GM19463 (cell line): ENCODE measurements at regions not wholly inside any gene's neighbourhood (a gene's known extent, or its start where the extent isn't known, plus 50 kb on each side); places are given as distances from the start of the nearest gene placed in this dataset.

Experiments used
- ATAC-seq: cut with Tn5 transposase; IDR thresholded peaks from one replicate; pipeline ENCODE4 v1.9.1; 2021; ENCODE audit warnings: mild to moderate bottlenecking, moderate library complexity; ENCODE audit not compliant: unreplicated experiment

DNA sequence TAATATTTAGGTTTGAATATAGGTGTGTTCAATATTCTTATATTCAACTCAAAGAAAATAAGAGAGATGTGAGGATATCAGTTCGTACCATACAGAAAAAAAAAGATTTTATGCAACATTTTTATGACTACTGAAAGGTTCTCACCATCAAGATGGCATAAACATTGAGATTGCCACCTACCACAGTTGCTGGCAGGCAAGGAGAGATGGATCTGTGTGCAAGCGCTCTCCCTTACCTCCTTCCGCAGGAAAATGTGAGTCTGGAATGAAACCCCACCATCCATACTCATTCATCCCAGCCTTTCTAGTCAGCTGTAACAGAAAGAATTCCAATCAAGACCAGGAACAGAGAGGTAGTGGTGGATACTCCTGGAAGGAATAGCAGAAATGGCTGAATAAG, 376.9 kb downstream of the PPP3CA start:
- ATAC-seq, result no peak

DNA sequence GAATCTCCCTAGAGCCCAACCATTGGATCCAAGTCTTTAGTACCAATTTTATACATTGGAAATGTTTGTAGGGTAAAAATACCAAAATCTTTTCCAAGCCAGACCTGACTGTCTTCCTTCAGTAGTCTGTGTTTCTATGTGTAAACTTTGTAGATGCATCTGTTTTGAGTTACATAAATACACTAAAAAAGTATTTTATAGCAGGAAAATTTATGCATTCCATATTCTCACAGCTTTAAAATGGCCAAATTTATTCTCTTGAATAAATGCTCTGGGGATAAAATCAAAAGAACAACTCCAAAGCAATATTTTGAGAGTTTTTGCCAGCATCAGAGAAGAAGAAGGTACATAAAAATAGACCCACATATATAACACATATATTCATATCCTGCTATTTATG, 377.4 kb downstream of the PPP3CA start:
- ATAC-seq, result no peak

DNA sequence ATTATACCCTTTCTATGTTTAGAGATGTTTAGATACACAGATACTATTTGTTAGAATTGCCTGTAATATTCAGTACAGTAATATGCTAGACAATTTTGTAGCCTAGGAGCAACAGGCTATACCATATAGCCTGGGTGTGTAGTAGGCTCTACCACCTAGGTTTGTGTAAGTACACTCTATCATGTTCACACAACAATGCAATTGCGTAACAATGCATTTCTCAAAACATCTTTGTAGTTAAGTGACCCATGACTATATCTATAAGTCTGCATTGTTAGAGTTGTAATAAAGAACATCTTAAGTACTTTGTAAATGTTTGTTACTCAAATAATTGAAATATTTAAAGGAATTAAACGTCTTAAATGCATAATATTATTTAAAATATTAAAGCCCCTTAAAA, 379.3 kb downstream of the PPP3CA start:
- no peak for ATAC-seq

DNA sequence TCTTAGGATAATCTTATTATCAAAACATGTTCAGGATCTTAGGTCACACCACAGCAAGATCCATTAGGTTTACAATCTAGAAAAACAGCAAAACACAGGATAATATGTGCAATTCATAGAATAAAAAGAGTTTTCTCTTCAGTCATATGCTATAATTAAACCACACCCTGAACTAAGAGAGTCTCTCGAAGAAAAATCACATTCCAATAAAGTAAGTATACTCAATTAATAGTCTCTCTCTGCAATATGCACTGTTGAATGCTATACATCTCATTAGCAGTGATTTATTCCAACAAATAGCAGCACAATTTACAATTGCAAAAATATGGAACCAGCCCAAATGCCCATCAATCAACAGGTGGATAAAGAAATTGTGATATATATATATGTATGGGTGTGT, 383.7 kb downstream of the PPP3CA start:
- ATAC-seq, result no peak

DNA sequence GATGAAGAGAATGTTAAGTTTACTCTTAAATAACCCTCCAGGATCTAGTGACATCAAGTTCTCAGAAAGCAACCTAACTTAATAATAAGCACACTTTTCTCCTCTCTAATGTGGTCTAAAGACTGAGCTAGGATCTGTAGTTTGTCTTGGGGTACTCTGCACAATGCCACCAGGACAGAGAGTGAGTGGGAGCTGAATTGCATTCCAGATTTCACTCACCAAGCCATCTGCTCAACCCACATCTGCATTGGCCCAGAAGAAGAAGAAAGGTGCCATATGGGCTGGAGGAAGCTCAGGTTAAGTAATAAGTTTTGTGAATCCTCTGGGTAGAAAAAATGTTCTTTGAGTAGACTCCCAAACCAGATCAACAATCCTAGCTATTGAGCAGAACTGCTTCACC, 384.6 kb downstream of the PPP3CA start:
- peak; percentile 80 for ATAC-seq

DNA sequence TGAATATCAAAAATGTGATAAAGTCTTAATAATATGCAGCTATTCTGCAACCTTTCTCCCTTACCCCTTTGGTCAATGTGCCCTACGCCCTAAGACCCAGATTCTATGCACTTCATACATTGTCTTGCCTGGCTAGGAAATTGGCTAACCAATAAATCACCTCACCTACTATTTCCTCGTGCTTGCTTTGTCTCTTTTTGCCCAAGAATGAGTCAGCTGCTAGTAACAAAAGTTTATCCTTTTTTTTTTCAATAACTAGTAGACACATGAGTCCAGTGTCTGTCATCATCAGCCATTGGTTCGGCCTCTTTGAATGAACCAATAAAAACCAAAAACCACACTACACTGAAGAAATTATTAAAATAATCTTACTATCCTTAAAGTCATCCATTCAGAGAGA, 387.1 kb downstream of the PPP3CA start:
- ATAC-seq, result no peak

DNA sequence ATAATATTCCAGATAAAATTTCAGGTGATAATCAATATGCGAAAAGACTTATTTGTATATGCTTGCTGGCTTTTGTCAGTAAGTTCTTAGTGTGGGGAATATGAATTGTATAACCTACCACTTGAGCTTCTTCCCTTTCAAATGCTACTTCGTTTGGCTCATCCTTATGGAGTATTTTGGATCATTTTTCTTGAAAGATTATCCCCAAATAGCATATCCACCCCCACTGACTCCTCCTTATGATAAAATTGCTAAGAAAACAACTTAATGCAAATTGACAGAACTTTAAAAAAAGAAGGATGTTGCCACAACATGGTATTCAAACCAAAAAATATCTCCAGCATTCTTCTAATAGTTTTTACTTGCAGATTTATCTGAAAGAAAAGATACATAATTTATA, 393.3 kb downstream of the PPP3CA start:
- ATAC-seq, result no peak

DNA sequence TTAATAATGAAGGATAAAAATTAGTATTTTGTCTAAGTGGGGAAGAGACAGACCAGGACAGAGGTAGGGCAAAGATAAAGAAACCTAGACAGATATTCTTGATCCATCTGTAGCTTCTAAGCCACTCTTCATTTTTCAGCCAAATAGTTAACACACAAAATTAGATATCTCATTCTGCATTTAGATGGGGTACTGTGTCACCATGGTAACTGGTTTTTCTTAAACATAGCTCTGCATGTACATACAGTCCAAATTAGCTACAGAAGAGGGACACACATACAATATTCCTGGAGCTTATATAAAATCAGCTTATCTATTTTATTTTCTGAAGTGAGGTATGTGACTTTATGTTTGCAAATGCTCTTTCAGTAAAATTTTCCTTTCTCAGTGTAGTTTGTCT, 393.7 kb downstream of the PPP3CA start:
- ATAC-seq, result no peak

DNA sequence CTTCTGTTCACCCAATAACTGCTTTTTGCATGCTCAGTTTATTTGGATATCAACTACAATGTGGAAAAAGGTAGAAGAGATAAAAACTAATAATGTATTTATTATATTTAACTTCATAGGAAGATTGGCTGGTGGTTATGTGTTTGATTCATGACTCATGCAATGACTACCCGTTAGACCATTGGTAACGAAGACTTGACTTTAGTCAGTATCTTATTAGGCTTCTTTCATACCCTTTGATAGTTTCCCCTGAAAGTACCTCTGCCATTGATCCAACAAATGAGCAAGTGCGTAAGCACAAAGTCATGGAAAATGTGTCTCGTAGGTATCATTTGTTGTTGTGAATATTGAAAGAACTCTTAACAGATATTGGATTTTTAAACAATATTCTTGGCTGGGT, 394.7 kb downstream of the PPP3CA start:
- ATAC-seq, result no peak

DNA sequence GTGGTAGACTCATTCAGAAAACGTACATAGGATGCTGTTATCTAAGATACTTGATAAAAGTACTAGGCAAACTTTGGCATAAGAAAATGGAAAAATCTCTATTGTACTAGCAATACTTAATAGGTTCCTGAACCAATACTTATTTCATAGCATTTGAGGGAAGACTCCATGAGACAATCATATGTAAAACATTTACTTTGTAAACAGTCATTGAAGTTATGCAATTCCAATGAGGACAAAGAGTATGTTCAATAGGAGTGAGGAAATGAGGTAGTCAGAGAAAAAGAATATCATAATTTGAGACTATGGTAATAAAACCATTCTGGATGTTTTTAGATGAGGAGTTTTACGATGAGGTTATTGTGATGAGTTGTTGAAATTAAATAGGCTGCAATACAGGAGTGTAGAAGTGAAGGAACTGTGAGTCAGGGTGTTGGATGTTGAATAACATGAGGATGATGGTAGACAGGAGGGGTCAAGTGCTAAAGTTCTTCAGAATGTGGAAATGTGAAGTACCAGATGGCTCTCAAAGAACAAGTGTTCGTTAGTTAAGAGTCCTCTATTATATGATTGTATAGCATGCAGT, 397.9 kb downstream of the PPP3CA start:
- ATAC-seq, result no peak

DNA sequence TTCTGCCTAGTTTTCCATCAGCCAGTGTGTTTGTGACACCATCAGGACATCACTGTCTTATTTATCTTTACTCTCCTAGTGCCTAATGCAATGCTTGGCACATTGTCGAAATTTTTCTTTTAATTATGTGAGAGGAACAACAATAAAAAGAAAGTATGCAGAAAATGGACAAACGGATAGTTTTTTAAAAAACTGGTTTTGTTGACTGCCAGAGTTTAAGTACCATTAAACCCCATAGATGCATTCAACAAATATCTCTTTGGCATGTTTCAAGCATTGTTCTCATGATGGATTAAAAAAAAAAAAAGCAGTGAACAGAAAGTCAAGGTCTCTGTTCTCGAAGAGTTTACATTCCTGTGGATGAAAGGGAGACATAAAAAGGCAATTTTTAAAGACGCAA, 398.4 kb downstream of the PPP3CA start:
- no peak for ATAC-seq

DNA sequence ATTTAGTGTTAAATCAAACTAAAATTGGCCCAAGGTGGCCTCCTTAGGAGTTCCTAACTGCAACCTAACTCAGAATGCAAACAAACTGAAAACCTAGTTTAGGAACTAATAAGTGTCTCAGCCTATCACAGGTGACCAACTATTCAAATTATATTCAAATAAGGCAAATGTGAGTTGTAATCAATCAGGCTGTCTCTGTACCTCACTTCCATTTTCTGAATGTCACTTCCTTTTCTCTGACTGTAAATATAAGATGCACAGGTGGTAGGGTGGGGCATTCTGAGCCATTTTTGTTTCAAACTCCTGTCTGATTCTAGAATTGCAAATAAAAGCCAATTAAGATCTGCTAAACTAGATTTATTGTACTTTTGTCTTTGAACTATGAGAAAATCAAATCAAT, 401.5 kb downstream of the PPP3CA start:
- no peak for ATAC-seq

DNA sequence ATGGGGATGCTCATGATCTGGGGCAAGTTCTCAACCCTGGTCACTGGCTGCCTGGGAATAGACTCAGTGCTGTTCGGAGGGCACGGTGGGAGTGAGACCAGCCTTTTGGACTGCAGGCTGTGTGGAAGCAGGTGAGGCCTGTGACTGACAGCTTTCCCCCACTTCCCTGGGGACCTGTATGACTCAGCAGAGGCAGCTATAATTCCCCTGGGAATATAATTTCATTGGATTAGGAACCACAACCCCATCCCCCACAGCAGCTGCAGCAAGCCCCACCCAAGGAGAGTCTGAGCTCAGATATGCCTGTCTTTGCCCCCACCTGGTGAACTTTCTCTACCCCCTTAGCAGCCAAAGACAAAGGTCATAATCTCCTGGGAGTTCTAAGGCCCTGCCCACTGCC, 408.6 kb downstream of the PPP3CA start:
- no peak for ATAC-seq

DNA sequence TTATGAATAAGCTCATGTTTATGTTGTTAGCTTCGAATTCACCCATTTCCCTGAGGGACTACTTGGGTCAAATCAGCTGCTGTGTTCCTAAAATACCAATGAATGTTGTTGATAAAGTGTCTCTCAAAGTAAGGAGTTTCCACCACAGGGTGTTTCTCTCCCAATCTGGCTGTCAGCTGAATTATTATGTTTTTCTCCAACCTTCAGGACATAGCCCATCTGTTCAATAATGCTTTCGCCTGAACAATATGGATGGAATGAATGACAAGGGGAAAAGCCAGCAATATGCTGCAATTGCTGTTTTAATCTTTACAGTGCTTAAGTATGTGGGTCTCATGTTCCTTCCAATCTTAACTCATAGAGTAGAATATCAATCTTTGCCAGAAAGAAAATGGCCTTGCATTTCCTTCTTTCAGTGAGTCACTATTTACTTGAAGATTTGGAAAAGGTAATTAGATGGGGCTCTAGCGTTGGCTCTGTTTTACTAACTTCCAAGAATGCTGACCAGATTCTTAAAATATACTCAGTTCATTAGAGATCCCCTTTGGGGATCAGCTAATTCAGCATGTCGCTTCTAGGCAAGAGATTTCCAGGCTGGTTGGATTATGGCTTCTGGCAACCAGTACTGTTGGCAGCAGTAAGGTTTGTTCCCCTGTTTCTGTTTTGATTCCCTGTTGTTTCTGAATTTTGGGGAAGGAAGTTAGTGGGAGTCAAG, 410.5 kb downstream of the PPP3CA start:
- ATAC-seq, result no peak

DNA sequence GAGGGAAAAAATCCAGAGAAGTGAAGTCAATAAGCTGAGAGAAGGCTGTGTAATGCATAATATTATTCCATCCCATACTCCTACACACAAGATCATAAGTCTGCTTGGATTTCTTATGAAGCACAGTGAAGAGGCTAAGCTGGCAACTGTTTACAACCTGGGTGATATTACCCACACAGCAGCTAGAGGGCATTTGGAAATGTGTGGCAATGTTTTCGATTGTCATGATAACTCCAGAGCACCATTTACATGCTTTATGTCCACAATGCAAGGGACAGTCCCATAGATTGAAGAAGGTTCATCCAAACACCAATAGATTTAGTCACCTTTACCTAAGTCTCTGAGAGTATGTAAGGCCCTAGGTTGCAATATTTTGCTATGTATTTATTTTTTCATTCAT, 412.2 kb downstream of the PPP3CA start:
- no peak for ATAC-seq

DNA sequence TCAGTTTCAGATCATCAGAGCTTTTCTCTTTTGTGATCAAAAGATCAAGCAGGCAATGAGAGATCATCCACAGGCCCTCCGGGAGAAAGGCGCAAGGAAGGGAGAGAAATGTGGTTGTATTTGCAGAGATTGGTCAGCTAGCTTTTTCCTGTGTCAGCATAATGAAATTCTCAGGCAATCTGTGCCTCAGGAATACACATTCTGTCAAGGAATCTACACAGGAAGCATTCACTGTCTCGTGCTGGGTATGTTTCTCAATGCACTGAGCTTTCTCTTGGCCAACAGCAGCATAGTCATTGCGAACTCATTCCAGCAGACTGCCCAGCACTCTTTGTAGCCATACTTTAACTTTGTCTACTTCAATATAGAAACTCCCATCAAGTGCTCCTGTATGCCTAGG, 413.7 kb downstream of the PPP3CA start:
- ATAC-seq, result no peak

DNA sequence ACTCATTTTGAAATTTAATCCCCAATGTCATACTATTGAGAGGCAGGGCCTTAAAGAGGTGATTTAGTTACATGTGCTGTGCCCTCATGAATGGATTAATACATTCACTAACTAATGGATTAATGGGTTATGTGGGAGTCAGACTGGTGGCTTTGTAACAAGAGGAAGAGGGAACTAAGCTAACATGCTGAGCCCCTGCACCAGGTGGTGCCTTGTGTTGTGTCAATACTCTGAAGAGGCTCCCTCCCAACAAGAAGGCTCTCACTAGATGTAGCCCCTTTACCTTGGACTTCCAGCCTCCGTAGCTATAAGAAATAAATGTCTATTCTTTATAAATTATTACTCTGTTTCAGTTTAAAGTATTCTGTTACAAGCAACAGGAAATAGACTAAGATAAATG, 411.9 kb upstream of the EMCN start:
- no peak for ATAC-seq

DNA sequence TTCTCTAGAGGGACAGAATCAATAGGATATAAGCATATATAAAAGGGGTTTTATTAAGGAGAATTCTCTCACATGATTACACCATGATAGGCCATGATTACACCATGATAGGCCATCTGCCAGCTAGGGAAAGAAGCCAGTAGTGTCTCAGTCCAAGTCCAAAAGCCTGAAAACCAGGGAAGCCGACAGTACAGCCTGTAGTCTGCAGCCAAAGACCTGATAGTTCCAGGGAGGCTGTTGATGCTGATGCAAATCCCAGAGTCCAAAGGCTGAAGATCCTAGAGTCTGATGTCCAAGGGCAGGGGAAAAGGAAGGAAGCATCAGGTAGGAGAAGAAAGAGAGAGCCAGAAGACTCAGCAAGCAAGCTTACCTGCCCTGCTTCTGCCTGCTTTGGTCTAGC, 411.3 kb upstream of the EMCN start:
- no peak for ATAC-seq

DNA sequence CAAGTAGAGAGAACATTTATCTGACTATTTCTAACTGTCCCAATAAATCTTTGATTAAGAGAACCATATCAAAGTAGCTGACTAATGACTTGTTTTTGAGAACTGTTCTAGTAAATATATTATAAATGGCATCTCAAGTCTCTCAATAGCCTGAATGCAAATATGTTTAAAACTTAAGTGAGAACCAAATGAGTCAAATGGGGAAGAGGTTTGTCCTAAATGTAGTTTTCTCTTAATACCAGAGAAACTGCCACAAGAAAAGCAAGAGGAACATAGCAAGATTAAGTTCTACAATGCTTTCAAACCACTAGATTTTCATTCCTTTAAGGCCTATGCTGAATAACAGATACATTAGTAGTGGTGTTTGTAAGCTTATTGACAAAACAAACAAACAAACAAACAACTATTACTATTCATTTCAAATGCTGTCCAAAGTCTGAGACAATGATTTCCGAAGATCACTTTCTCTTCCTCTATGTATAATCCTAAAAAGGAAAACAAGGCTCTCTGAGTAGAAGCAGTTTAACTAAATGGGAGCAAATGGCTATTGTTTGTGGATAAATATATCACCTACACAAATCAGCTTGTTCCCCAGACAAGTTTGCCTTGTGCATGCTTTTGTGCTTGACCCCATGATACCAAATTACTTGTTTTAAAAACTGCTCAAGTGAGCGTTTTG, 408.4 kb upstream of the EMCN start:
- peak; percentile 61 for ATAC-seq

DNA sequence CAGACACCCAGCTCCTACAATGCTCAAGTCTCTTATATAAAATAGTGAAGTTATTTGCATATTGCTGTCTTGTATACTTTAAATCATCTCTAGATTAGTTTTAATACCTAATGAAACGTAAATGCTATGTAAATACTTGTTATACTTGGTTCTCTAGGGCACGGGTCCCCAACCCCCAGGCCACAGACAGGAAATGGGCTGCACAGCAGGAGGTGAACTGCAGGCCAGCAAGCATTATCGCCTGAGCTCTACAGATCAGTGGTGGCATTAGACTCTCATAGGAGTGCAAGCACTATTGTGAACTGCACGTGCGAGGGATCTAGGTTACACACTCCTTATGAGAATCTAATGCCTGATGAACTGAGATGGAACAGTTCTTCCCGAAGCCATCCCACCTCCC, 395.9 kb upstream of the EMCN start:
- ATAC-seq, result no peak

DNA sequence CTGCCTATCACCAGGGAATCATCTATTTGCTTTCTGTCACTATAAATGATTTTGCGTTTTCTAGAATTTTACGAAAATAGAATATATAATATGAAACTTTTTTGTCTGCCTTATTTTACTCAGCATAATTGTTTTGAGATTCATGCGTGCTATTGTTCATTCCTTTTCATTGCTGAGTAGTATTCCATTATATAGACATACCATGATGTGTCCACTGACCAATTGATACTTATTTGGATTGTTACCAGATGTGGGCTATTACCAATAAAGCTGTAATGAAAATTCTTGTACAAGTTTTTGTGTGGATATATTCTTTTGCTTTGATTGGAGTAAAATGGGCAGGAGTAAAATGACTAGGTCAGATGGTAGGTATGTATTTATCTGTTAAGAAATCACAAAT, 390.7 kb upstream of the EMCN start:
- no peak for ATAC-seq
